ENCODE measurements at regions not wholly inside any gene's neighbourhood (a gene's known extent, or its start where the extent isn't known, plus 50 kb on each side); places are given as distances from the start of the nearest gene placed in this dataset.
"Not testable (repeated sequence)": the region's sequence is repeated elsewhere in the genome, so short reads cannot be mapped to it uniquely, and the experiment has no call there.

DNA sequence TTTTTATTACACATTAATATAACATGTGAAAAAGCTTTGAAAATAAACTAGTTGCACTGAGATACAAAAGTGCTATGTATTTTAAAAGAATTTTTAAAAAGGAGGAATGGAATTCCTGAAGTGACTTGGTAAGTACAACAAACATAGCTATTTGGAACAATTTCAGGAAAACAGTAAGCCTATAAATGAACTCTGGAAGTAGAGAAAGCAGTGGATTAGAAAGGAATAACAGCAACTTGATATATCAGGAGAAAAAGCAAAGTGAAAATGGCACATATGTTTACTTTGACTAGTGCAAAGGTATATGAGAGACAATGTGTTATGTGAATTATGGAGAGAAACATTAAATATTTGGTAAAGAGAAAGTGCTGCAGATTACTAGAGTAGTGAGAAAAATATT is 811.7 kb downstream of the C12orf50 start:
- Histone ChIP-seq H3K9ac (ENCODE audit: low read depth, low read length) (no peak overlapping the region), H3K27me3 (ENCODE audit: control insufficient read depth, insufficient read depth, low read length) (no peaks in the 10 kb centered on the region), H3K9me3 (ENCODE audit: control insufficient read depth, insufficient read depth, low read length) (no peaks in the 10 kb centered on the region), H3K4me1 (ENCODE audit: control insufficient read depth, insufficient read depth, low read length) (no peaks in the 10 kb centered on the region), H3K4me3 (ENCODE audit: low read depth, low read length) (no peak overlapping the region), H3K36me3 (ENCODE audit: control insufficient read depth, insufficient read depth, low read length) (no peaks in the 10 kb centered on the region), H3K27ac (ENCODE audit: low read depth, low read length) (no peak overlapping the region)

DNA sequence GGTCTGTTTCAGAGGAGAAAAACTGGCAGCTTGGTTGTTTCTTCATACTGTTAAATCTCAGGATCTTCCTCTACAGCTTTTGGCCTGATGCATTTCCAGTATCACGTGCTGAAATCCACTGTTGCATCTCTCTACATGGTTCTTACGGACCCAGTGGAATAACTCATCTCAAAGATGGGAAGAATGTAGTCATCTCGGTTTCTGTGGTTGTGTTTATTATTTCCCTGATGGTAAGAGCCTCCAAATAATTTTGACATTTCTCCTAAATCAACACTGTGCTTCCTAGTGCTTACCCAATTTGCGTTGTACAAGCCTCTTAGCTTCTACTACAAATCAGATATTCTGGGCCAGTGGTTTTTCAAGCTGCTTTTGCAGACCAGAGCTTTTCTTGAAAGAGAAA is 812.8 kb downstream of the C12orf50 start:
- no peaks in the 10 kb centered on the region for H3K9me3 ChIP-seq (ENCODE audit: control insufficient read depth, insufficient read depth, low read length)
- H3K36me3 ChIP-seq (ENCODE audit: control insufficient read depth, insufficient read depth, low read length) = no peaks in the 10 kb centered on the region
- H3K27ac ChIP-seq (ENCODE audit: low read depth, low read length) = no peak overlapping the region
- H3K4me3 ChIP-seq (ENCODE audit: low read depth, low read length) = no peak overlapping the region
- no peak overlapping the region for H3K9ac ChIP-seq (ENCODE audit: low read depth, low read length)
- H3K4me1 ChIP-seq (ENCODE audit: control insufficient read depth, insufficient read depth, low read length) = no peaks in the 10 kb centered on the region
- H3K27me3 ChIP-seq (ENCODE audit: control insufficient read depth, insufficient read depth, low read length) = no peaks in the 10 kb centered on the region

DNA sequence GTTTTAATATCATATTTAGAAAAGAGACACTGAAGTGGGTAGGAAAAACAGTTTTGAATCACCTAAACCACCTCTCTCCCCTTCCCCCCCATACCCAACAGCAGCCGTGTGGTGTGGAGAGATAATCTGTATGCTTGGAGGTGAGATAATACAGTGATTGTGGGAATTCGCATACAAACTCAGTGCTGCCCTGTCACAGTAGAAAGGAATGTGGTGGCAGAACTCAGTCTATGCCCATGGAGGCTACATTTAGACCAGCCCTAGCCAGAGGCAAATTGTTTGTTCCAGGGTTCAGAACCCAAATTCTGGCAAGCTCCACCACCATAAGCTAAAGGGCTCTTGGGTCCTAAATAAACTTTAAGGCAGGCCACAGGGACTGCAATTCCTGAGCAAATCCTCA is 827.0 kb downstream of the C12orf50 start:
- H3K4me1 ChIP-seq (ENCODE audit: control insufficient read depth, insufficient read depth, low read length) = no peaks in the 10 kb centered on the region
- H3K36me3 ChIP-seq (ENCODE audit: control insufficient read depth, insufficient read depth, low read length) = no peaks in the 10 kb centered on the region
- H3K27me3 ChIP-seq (ENCODE audit: control insufficient read depth, insufficient read depth, low read length) = no peaks in the 10 kb centered on the region
- no peak overlapping the region for H3K9ac ChIP-seq (ENCODE audit: low read depth, low read length)
- no peak overlapping the region for H3K4me3 ChIP-seq (ENCODE audit: low read depth, low read length)
- H3K9me3 ChIP-seq (ENCODE audit: control insufficient read depth, insufficient read depth, low read length) = no peaks in the 10 kb centered on the region
- no peak overlapping the region for H3K27ac ChIP-seq (ENCODE audit: low read depth, low read length)

DNA sequence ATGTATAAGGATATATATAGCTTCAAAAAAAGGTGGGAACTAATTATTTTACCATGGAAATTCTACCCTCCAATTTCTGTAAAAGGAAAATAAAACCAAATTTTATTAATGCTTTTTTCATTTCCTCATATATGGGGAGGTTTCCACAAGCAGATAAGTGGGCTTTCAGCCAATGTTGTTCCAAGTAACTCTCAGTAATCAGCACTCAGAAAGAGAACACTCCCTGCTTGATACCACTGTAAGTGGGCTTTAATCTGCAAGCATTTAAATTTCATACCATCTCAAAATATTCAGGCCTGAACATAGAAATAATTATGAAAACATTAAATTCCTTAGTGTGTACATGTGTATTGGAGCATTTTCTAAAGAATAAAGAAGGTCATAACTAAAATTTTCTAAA is 827.6 kb downstream of the C12orf50 start:
- no peak overlapping the region for H3K4me3 ChIP-seq (ENCODE audit: low read depth, low read length)
- no peak overlapping the region for H3K27ac ChIP-seq (ENCODE audit: low read depth, low read length)
- no peaks in the 10 kb centered on the region for H3K36me3 ChIP-seq (ENCODE audit: control insufficient read depth, insufficient read depth, low read length)
- H3K27me3 ChIP-seq (ENCODE audit: control insufficient read depth, insufficient read depth, low read length) = no peaks in the 10 kb centered on the region
- H3K9ac ChIP-seq (ENCODE audit: low read depth, low read length) = no peak overlapping the region
- no peaks in the 10 kb centered on the region for H3K9me3 ChIP-seq (ENCODE audit: control insufficient read depth, insufficient read depth, low read length)
- H3K4me1 ChIP-seq (ENCODE audit: control insufficient read depth, insufficient read depth, low read length) = no peaks in the 10 kb centered on the region

DNA sequence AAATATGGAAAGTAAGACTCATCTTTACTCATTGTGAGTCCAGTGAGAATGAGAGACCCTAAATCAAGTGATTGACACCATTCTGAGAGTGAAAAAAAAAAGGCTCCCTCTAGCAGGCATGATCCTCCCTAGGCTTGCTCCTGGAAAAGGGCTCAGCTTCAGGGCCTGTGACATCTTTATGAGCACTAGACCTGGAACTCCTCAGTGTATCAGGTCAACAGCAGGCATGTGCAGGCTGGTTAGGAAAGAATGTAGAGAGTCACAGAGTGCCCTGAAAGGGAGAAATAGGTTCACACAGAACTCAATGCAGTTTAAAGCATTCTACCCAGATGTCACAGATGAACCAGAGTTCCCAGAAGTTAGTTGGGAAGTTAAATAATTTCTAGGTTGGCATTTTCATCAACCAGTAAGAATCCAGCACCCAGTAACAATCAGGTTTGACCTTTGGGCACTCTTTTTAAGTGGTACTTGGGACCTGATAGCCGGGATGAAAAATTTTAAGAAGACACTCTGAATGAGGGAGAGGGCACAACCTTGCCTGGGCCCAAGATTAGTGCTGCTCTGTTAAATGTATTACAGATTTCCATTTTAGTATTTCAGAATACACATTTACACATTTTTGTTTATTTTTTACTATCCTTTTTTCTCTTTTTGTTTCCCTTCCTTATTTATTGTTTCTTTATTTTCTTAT is 828.8 kb downstream of the C12orf50 start:
- Histone ChIP-seq H3K9me3 (ENCODE audit: control insufficient read depth, insufficient read depth, low read length) (no peaks in the 10 kb centered on the region), H3K27ac (ENCODE audit: low read depth, low read length) (no peak overlapping the region), H3K4me3 (ENCODE audit: low read depth, low read length) (no peak overlapping the region)

DNA sequence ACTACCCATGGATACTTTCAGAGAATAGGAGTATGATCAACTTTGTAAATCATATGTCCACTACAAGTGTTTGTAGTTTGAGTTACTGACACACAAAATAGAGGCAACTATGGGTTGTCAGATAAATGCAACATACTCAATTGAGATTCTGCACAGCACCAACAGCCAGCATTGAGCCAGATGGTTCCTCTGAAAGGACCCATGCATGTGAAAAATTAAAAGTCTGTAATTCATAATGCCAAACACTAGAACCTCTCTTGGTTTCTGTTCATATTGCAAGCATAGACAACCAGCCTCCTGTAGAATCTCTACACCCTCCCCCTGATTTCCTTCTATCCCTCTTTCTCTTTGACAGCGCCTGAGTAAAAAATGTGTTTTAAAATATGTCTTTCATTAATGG is 831.0 kb downstream of the C12orf50 start:
- H3K27me3 ChIP-seq (ENCODE audit: control insufficient read depth, insufficient read depth, low read length) = no peaks in the 10 kb centered on the region
- no peaks in the 10 kb centered on the region for H3K36me3 ChIP-seq (ENCODE audit: control insufficient read depth, insufficient read depth, low read length)
- no peak overlapping the region for H3K9ac ChIP-seq (ENCODE audit: low read depth, low read length)
- H3K4me1 ChIP-seq (ENCODE audit: control insufficient read depth, insufficient read depth, low read length) = no peaks in the 10 kb centered on the region
- H3K9me3 ChIP-seq (ENCODE audit: control insufficient read depth, insufficient read depth, low read length) = no peaks in the 10 kb centered on the region
- no peak overlapping the region for H3K4me3 ChIP-seq (ENCODE audit: low read depth, low read length)
- H3K27ac ChIP-seq (ENCODE audit: low read depth, low read length) = no peak overlapping the region

More for the DNA sequence above, 828.8 kb downstream of the C12orf50 start:
- H3K27me3 ChIP-seq (ENCODE audit: control insufficient read depth, insufficient read depth, low read length) = no peaks in the 10 kb centered on the region
- no peaks in the 10 kb centered on the region for H3K36me3 ChIP-seq (ENCODE audit: control insufficient read depth, insufficient read depth, low read length)
- no peaks in the 10 kb centered on the region for H3K4me1 ChIP-seq (ENCODE audit: control insufficient read depth, insufficient read depth, low read length)
- no peak overlapping the region for H3K9ac ChIP-seq (ENCODE audit: low read depth, low read length)

DNA sequence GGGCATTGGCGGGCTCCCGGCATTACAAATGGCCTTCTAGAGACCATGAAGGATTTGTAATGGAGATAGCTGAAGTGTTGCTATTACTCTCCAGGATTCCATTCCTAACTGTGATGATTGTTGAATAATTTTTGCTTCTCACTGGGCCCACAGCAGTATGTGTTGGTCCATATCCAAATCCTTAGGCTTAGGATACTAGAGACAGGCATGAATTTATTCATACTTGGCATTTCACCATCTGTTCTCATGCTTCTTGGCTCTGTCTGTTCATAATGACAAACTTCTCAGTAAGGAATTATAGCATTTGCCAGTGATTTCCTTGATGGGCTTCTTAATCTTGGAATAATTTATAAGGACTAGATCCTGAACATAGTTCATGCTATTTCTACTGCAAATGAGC is 832.9 kb downstream of the C12orf50 start:
- no peaks in the 10 kb centered on the region for H3K27me3 ChIP-seq (ENCODE audit: control insufficient read depth, insufficient read depth, low read length)
- H3K27ac ChIP-seq (ENCODE audit: low read depth, low read length) = no peak overlapping the region
- H3K9ac ChIP-seq (ENCODE audit: low read depth, low read length) = no peak overlapping the region
- no peaks in the 10 kb centered on the region for H3K4me1 ChIP-seq (ENCODE audit: control insufficient read depth, insufficient read depth, low read length)
- no peaks in the 10 kb centered on the region for H3K9me3 ChIP-seq (ENCODE audit: control insufficient read depth, insufficient read depth, low read length)
- H3K4me3 ChIP-seq (ENCODE audit: low read depth, low read length) = no peak overlapping the region
- no peaks in the 10 kb centered on the region for H3K36me3 ChIP-seq (ENCODE audit: control insufficient read depth, insufficient read depth, low read length)

DNA sequence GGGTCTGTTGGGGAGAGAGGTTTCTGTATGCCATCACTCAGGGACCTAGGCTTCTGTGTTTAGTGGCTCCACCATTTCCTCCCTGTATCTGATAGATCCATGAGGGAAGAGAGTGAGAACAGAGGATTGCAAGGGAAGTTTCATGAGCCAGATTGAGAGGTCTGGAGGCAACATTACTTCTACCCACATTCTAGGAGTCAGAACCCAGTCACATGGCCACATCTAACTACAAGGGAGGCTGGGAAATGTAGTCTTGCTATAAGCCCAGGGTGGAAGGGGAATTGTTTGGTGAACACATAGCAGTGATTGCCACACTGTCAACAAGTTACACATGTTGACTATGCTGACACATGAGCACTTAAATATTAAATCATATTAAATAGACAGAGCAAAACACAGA is 834.8 kb downstream of the C12orf50 start:
- not testable (repeated sequence) for H3K9me3 ChIP-seq (ENCODE audit: control insufficient read depth, insufficient read depth, low read length); H3K27ac ChIP-seq (ENCODE audit: low read depth, low read length); H3K4me3 ChIP-seq (ENCODE audit: low read depth, low read length); H3K27me3 ChIP-seq (ENCODE audit: control insufficient read depth, insufficient read depth, low read length); H3K36me3 ChIP-seq (ENCODE audit: control insufficient read depth, insufficient read depth, low read length); H3K4me1 ChIP-seq (ENCODE audit: control insufficient read depth, insufficient read depth, low read length); H3K9ac ChIP-seq (ENCODE audit: low read depth, low read length)

DNA sequence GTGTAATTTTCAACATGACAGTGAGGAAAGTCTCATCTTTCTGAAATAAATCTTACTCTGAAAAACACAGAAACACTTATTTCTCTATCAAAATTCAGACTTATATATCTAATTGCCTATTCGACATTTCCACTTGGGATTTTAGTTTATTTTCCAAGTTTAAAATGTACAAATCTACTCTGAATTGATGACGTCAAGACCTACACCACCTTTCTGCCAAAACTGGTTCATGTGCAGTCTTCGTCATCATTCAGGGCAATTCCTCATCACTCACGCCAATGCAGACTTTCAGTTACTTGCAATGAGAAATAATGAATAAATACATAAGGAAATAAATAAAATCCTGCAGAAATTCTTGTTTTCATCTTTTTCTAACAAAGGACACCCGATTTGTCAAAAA is 843.8 kb downstream of the C12orf50 start:
- no peak overlapping the region for H3K9ac ChIP-seq (ENCODE audit: low read depth, low read length)
- H3K4me3 ChIP-seq (ENCODE audit: low read depth, low read length) = no peak overlapping the region
- H3K27me3 ChIP-seq (ENCODE audit: control insufficient read depth, insufficient read depth, low read length) = no peaks in the 10 kb centered on the region
- H3K4me1 ChIP-seq (ENCODE audit: control insufficient read depth, insufficient read depth, low read length) = no peaks in the 10 kb centered on the region
- H3K36me3 ChIP-seq (ENCODE audit: control insufficient read depth, insufficient read depth, low read length) = no peaks in the 10 kb centered on the region
- no peaks in the 10 kb centered on the region for H3K9me3 ChIP-seq (ENCODE audit: control insufficient read depth, insufficient read depth, low read length)
- no peak overlapping the region for H3K27ac ChIP-seq (ENCODE audit: low read depth, low read length)

DNA sequence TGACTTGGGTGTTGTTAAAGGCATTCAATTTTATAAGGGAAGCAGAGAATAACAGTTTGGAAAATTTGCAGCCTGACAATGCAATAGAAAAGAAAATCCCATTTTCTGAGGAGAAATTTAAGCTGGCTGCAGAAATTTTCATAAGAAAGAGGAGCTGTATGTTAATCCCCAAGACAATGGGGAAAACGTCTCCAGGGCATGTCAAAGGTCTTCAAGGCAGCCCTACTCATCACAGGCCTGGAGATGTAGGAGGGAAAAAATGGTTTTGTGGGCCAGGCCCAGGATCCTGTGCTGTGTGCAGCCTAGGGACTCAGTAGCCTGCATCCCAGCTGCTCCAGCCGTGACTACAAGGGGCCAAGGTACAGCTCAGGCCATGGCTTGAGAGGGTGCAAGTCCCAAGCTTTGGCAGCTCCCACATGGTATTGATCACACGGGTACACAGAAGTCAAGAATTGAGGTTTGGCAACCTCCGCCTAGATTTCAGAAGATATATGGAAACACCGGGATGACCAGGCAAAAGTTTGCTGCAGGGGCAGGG is 846.4 kb downstream of the C12orf50 start:
- Histone ChIP-seq H3K36me3 (ENCODE audit: control insufficient read depth, insufficient read depth, low read length) (no peaks in the 10 kb centered on the region), H3K27ac (ENCODE audit: low read depth, low read length) (no peak overlapping the region), H3K4me3 (ENCODE audit: low read depth, low read length) (no peak overlapping the region), H3K4me1 (ENCODE audit: control insufficient read depth, insufficient read depth, low read length) (no peaks in the 10 kb centered on the region), H3K9me3 (ENCODE audit: control insufficient read depth, insufficient read depth, low read length) (no peaks in the 10 kb centered on the region), H3K9ac (ENCODE audit: low read depth, low read length) (no peak overlapping the region), H3K27me3 (ENCODE audit: control insufficient read depth, insufficient read depth, low read length) (no peaks in the 10 kb centered on the region)

DNA sequence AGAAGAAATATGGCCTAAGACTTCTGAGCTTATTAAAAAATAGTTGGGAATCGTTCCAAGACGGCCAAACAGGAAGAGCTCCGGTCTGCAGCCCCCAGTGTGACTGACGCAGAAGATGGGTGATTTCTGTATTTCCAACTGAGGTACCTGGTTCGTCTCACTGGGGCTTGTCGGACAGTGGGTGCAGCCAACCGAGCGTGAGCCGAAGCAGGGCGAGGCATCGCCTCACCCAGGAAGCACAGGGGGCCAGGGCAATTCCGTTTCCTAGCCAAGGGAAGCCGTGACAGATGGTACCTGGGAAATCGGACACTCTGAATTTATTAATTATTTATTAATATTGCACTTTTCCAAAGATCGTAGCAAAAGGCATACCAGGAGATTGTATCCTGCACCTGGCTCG is 857.8 kb downstream of the C12orf50 start:
- no peaks in the 10 kb centered on the region for H3K4me1 ChIP-seq (ENCODE audit: control insufficient read depth, insufficient read depth, low read length)
- H3K27ac ChIP-seq (ENCODE audit: low read depth, low read length) = no peak overlapping the region
- no peak overlapping the region for H3K9ac ChIP-seq (ENCODE audit: low read depth, low read length)
- H3K4me3 ChIP-seq (ENCODE audit: low read depth, low read length) = no peak overlapping the region
- H3K36me3 ChIP-seq (ENCODE audit: control insufficient read depth, insufficient read depth, low read length) = no peaks in the 10 kb centered on the region
- peaks cover 3% of the 10 kb centered on the region for H3K9me3 ChIP-seq (ENCODE audit: control insufficient read depth, insufficient read depth, low read length)
- H3K27me3 ChIP-seq (ENCODE audit: control insufficient read depth, insufficient read depth, low read length) = no peaks in the 10 kb centered on the region
